COR-L47 (cell line): ENCODE measurements at regions not wholly inside any gene's neighbourhood (a gene's known extent, or its start where the extent isn't known, plus 50 kb on each side); places are given as distances from the start of the nearest gene placed in this dataset.
A peak's percentile ranks its signal among the peaks of the same experiment; 100 is the strongest.

Experiments
- DNase-seq: peaks from one replicate; lab custom pipeline; 2025; lab: John Stamatoyannopoulos, UW

DNA sequence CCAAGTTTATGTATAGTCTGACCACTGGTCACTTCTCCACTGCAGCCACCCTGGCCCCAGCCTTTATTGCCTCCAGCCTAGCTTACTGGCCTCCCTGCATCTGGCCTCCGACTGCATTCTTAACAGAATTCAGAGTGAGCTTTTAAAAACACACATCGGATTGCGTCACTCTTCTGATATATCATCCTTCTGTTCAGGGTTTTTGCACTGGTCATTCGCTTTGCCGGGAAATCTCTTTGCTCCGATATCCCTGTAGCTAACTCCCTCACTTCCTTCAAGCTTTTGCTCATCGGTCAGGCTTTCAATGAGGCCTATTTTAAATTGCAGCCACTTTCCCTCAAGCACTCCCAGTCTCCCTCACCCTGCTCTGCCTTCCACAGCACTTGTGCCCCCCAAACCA lies 101.6 kb upstream of the DLX2 start:
- no peak for DNase-seq

DNA sequence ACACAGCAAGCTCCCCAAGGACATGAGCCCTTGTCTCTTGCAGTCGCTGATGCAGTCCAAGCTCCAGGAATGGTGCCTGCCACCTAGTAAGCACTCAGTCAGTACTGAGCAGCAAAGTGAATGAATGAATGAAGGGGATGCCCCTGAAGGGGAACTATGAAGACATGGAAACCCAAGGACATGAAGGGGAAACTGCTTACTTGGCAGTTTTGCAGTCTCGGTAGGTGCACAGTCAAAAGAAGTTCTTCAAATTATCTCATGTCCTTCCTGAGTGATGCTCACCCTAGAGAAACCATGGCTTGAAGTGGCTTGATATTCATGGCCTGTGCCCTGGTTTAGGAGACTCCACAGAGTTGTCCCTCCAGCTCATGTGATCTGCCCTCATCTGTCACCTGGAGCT lies 102.1 kb upstream of the DLX2 start:
- no peak for DNase-seq

DNA sequence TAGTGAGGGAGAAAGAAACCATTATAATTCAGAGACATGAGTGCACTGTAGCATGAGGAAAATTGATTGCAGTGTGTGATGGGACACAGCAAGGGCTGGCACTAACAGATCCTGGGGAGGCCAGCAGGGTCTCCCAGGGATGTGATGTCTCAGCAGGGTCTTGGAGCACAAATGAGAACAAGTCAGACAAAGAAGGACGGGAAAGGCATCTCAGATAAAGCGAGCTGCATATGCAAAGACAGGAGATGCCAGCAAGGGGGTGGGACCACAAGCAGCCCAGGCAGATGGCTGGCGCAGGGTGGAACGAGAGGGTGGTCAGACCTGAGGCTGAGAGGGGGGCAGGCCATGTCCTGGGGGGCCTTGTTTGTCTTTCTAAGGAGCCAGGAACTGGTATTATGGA lies 102.6 kb upstream of the DLX2 start:
- no peak for DNase-seq

DNA sequence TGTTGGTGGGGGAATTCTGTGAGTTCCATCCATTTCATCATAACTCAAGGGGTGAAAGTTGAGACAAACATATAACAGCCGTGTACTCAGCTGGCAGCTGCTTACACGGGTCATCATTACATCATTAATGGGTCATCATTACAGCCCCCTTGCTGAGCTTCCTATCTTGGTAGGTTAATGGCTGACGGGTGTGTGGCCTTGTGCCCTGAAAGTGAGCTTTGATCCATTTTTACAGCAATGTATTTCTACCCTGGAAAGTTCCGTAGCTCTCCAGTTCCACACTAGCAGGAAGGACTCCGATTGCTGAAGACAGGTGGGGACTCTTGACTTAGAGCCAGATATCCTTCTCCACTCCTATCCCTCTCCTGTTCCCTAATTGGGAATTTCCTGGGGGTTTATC lies 105.2 kb upstream of the DLX2 start:
- DNase-seq, result no peak

DNA sequence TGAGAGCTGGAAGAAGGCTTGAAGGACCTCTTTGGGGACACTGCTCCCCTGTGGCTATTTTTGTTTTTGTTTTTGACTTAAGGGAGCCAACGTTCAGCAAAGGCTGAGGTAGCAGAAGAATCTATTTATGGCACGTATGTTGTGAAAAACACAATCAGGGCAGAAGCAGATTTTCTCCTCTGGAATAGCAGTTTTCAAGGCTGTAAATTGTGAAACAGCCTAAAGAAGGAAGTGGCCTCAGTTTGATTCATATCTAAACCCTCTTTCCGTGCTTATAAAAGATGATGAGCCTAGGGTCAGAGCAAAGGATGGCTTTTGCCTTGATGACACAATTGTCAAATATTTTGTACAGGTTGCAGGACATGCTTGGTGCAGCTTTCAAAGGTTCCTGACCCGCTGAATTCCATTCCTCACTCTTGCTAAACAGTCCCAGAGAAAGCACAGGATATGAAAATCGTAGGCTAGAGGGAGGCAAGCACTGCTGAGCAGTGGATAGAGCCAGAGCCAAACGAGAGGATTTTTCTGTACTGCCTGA lies 106.2 kb upstream of the DLX2 start:
- no peak for DNase-seq

DNA sequence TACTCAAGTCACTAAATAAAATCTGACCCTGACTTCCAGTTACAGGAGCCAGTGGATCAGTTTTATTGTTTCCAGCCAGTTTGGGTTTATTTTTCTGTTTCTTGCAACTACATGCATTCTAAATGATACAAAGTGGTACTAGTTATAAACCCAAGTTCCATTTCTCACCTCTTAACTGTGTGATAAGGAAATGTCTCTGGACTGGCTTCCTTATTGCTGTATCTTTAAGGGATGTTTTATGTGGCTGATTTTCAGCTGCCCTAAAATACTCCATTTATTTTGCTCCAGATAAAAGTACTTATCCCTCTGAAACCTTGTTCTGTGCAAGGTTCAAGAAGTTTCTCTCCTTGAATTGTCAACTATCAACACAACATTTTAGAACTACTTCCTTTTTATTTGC lies 107.9 kb upstream of the DLX2 start:
- no peak for DNase-seq

DNA sequence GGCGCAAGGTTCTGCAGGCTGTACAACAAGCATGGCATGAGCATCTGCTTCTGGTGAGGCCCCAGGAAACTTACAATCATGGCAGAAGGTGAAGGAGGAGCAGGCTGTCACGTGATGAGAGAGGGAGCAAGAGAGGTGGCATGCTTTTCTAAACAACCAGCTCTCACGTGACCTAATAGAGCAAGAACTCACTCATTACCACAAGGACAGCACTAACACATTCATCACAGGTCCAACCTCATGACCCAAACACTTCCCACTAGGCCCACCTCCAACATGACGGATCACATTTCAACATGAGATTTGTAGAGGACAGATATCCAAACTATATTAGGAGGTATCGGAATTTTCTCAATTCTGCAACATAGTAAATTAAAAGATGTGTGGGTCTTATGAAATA lies 108.8 kb upstream of the DLX2 start:
- DNase-seq, result no peak

DNA sequence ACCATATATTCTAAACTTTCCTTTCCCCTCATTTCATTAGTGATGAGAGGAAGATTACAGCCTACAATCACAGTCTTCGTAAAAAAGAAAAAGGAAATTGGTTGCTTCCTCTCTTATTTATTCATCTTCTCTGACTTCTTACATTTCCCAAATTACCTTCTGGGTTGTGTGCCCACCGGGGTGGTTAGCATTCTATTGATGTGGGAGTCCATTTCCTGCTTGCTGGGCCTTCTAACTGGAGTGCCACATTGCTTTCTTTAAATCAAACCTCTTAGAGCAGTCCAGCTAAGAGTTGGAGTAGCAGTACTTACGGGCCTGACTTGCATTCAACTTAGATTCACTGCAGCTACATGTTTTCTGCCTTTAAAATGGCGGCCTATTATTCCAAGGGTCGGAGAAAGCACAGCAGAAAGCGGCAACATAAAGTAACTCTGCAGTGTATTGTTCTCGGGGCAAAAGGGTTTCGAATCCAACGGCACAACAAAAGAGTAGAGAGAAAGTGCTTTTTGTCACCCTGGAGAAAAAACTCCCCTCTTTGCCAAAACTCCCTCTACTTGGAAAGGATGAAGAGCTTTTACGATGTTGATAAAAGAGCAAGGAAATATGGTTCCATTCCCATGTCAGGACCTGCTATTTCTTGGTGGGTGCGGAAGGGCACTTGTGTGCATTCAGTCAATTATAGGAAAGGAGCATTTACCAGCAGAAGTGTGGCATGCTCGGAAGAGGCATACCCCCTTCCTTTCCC lies 110.6 kb upstream of the DLX2 start:
- no peak for DNase-seq

DNA sequence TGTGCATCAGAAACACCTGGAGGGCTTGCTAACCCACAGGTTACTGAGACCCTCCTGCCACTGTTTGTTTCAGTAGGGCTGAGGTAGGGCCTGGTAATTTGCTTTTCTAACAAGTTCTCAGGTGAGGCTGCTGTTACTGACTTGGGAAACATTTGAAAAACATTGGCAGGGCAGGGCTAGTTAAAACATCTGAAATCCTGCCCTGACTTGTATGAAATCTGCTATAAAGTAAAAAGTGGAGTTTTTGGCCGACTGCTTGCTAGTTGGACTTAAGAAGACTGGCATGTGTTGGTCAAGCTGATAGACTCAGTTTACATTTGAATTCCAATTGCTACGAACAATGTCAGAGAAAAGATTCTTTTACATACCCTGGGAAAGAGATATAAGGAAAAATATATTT lies 111.6 kb upstream of the DLX2 start:
- no peak for DNase-seq

DNA sequence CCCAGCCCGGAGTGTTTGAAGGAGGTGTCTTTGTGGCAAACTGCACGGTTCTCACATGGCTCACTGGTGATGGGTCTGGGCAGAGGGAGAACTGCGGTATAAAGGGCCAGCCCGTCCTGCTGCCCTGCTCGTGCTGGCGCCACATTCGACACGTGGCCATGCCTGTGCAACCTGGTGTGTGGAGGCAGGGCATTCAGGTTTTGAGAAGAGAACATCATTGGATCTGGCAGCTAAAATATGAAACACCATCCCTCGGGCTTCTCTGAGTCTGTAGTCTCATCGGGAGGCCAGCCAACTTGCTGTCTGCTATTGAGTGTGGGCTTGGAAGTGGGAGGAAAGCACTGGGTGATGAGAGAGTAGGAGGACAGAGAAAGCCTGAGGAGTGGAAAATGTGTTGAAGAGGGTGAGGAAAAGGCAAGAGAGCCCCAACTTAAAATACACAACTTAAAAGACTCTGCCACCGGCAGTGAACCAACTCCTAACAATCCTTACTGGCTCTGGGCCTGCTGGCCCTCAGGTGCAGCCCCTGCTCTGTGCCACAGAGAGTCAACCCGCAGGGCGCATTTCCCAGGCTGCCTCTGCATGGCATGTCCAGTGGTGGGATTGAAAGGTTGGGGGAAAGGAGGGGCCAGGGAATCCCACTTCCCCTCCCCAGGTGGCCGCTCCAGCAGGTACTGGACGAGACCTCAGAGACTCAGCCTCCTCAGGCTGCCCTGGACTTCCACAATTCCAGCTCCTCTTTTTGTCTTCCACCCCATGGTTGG lies 112.7 kb upstream of the DLX2 start:
- DNase-seq, result no peak

DNA sequence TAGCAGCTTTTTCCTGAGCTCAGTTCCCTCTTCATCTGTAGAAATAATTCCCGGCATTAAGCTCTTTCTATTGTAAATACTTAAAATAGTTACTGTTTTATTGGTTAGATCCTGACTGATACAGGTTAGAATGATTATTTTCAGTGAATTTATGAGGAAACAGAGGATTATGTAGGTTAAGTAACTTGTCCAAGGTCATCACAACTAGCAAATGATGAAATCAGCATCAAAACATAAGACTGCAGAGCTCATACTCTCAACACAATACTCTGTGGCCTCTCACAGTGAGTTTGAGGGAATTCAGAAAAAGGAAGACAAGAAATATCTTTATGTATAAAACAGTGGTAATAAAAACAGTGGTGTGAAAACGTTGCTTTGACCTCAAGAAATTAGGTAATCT lies 113.2 kb upstream of the DLX2 start:
- DNase-seq, result no peak

DNA sequence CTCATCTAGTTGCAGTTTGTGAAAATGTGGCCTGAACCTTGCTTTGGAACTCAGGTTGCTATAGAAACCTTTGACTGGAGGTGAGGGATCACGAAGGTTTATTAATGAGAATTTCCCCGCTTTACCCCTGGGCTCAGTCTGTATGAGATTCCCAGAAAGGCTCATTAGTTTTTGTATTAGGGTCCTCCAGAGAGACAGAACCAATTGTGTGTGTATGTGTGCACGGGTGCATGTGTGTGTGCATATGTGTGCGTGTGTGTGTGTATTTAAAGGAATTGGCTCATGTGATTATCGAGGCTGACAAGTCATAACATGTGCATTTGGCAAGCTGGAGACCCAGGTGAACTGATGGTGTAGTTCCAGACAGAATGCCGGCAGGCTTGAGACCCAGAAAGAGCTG lies 113.8 kb upstream of the DLX2 start:
- no peak for DNase-seq

DNA sequence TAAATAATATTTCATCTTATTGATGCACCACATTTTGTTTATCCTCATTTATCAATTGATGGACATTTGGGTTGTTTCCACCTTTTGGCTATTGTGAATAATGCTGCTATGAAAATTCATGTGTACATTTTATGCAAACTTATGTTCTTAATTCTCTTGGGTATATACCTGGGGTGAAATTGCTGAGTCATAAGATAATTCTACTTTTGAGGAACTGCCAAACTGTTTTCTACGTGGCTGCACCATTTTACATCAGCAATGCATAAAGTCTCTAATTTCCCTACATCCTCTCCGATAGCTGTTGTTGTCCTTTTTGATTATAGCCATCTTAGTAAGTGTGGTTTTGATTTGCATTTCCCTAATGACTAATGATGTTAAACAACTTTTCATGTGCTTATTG lies 116.5 kb upstream of the DLX2 start:
- DNase-seq, result no peak

DNA sequence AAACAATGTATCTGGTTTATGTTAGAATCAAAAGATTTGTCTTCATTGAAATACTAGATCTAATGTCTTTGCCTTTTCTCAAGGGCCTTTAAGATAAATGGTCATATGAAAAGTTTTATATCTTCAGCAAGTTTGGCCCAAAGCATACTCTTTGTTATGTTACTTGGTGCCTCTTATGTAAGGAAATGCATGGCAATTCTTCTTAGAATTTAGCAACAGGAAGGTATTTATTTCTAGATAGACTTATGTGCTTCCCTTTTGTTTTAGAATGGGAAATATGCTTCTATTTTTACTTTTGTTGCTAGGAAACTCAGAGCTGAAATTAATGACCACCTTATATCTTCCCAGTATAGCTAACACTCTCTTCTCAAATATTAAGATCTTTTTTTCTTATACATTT lies 117.4 kb upstream of the DLX2 start:
- no peak for DNase-seq

DNA sequence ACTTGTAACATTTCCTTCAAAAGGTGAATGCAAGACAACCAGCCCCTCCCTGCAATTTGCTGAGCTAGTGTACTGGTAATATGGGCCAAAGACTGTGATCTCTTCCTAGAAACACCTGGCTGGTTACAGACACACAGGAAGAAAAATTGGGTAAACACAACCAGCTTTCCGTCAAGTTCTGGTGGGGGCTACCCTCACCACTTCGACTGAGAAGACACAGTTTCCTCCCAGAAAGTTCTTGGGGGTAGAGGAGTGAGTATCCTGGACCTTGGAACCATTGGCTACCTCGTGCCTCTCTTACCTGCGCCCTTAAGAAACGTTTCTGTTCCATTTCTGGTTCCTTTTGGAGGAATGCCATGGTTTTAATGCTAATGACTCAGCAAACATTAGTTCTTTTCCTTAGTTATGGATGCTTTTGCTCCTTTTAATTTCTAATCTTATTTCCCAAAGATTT lies 120.9 kb upstream of the DLX2 start:
- DNase-seq, result peak; percentile 24

DNA sequence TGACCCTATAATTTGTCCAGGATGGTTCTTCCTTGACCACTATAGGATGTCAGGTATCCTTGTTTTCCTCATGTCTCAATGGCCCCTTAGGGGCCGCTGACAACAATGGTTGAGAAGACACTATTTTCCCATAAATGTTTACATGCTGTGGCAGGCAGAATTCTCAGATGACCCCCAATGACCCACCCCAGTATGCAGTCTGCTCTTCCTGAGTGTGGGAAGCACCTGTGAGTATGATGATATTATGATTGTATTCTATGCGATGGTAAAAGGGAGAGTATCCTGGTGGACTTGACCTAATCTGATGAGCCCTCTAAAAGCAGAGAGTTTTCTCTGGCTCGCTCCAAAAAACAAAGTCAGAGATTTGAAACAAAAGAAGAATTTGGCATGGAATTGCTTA lies 123.1 kb upstream of the DLX2 start:
- no peak for DNase-seq

DNA sequence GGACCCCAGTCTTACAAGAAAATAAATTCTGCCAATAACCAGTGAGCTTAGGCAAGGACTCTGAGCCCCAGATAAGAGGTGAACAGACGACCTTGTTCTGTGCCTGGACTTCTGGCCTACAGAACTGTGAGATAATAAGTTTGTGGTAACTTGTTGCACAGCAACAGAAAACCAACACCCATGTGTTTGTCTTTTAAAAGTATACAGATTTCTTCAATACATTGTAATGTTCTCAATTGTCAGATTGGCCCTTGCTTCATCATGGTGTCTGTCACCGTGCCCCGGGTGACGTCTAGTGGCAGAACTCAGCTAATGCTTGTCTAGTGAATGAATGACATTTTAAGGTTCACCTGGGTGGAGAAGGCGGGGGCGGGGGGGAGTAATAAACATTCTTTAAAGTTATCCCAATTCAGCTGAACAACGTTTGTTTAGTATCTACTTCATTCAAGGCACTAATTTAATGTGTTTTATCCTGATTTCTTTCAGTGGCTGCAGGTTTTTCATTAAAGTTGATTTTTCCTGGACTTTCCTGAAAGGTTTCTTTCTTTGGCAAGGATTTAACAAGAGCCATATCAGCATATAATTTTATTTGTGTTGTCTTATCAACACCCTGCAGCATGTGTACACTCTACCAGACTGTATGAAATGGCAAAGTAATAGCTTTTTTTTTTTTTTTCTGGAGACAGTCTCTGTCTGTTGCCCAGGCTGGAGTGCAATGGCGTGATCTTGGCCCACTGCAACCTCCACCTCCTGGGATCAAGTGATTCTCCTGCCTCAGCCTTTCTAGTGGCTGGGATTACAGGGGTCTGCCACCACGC lies 123.8 kb upstream of the DLX2 start:
- DNase-seq, result no peak

DNA sequence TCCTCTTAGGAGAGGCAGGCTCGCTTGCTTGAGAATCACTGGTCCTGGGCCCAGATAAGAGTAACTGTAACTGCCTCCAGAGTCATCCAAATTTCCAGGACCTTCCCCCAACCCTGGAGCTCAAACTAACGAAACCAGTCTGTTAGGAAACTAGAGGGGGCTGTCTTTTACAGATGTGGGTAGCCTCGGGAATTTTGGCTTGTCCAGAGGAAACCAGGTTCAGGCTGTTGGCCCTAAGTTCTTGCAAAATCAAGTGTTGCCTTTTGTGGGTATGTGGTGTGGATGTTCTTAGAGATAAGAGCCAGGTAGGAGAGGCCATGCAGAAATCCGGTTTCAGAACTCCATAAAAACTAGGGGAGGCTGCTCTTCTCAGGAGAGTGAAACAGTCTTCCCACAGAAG lies 125.0 kb upstream of the DLX2 start:
- DNase-seq, result no peak

DNA sequence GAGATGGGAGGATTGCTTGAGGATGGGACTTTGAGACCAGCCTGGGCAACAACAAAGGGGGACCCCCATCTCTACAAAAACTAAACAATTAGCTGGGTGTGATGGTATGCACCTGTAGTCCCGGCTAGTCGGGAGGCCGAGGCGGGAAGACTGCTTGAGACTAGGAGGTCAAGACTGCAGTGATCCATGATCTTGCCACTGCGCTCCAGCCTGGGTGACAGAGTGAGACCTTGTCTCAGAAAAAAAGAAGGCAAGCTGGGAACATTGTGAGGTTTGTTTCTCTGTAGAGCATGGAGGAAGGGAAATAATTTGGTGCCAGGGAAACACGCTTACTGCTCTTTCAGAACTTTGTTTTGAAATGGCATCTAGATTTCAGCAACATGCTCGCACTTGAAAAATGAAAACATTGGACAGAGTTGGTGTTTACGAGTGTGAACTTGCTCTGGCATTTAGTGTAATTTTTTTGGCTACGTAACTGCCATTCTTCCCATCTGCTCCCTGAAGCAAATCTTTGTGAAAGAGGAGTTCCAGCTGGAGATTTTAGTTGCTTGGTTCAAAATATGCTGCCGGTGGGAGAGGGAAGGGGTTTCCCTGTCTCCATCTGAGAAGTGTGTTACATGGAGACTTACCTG lies 125.6 kb upstream of the DLX2 start:
- no peak for DNase-seq

DNA sequence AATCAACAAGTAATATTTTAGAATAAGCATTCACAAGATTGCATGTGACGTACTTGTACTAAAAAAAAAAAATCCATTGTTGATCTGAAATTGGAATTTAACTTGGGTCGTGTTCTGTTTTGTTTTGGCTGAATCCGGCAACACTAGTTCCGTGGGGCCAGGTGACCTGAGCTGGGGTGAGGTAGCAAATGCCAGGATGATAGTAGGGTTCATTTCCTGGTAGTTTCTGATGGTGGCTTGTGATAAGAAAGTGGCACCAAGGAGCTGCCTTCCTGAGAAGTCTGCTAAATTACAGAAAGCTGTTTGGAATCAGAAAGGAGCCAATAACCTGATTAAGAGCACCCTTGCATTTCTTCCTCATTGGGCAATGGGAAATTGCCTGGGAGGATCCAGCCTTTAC lies 126.4 kb upstream of the DLX2 start:
- DNase-seq, result no peak

DNA sequence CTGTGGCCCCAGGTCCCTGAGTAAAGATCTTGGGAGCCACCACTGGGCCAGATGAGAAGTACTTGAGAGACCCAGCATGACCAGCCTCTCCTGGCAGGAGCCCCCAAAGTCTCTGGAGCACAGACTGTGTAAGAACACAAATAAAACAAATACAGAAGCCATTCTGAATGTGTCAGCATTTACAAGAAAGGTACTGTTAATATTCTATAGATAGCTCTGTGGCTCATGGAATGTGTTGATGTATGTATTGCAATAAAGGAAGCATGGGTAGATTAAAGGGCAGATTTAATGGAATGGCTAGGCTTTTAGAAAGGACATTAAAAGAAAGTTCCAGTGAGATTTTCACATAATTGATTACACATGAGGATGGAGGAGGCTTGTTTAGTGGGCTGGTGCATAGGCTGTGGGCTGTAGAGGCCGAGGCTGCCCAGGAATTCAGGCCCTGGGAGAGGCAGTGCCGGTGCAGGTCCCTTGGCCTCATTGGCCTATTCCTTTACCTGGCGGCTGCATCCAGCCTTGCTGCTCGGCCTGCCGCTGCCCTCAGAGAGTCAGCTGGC lies 127.7 kb upstream of the DLX2 start:
- DNase-seq, result no peak

DNA sequence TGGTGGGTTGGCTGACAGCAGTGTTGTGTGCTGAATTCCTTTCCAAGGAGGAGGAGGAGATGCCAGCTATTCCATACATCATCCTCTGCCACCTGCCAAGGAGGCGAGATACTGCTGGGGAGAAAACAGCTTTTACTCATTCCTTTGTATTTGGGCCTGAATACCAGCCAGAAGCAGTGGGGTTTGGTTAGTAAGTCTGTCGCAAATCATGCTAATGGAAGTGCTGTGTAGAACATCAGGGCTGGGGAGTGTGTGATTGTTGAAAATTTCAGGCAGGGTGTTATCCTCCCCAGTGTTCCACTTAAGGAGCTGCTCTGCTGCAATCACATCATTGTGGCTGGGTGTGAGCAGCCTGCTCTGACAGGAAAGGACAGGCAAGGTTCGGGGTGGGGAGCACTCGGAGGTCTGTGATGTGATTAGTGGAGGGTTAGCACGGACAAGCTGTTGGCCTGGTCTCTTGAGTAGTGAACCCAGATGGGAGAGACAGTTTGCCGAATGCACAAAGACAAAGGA lies 128.2 kb upstream of the DLX2 start:
- DNase-seq, result no peak
